Breast epithelium (tissue), 4 donors: ENCODE measurements at regions not wholly inside any gene's neighbourhood (a gene's known extent, or its start where the extent isn't known, plus 50 kb on each side); places are given as distances from the start of the nearest gene placed in this dataset.

ENCODE experiments used
- DNase-seq, 2 donors: peaks; one replicate each; pipeline ENCODE4 v3.0.0-alpha.2; 2019; ENCODE audit warnings: low spot score in 2 of 2
- H3K27ac ChIP-seq, 2 donors: fragments of 200-600 bp; sonication (generic) in 1 of 2; one replicate each; pipeline ENCODE4 v1.5.1; 2016 to 2019; ENCODE audit warnings: mild to moderate bottlenecking in 1 of 2
- H3K27me3 ChIP-seq, 2 donors: fragments of 200-600 bp; sonication (generic) in 1 of 2; one replicate each; pipeline versions ENCODE4 v1.5.1 to v1.6.0; 2017 to 2019; ENCODE audit warnings: control low read depth in 1 of 2, mild to moderate bottlenecking in 1 of 2
- H3K36me3 ChIP-seq: fragments of 200-600 bp; one replicate; pipeline ENCODE4 v1.5.1; 2019
- H3K4me1 ChIP-seq, 2 donors: fragments of 200-600 bp; sonication (generic); one replicate each; pipeline ENCODE4 v1.5.1; 2016 to 2019; ENCODE audit warnings: control low read depth in 1 of 2
- H3K4me3 ChIP-seq, 3 donors: fragments of 200-600 bp; sonication (generic); 1 replicate in 2 of 3; 2 replicates in 1 of 3; pipeline ENCODE4 v1.5.1; 2016 to 2019; ENCODE audit warnings: mild to moderate bottlenecking in 3 of 3, moderate library complexity in 2 of 3
- H3K9me3 ChIP-seq, 2 donors: fragments of 200-600 bp; sonication (generic) in 1 of 2; one replicate each; pipeline ENCODE4 v1.5.1; 2016 to 2019; ENCODE audit warnings: control low read depth in 1 of 2
- POLR2A ChIP-seq: fragments of 450-650 bp; IDR thresholded peaks from one replicate; pipeline ENCODE4 v1.6.1; 2016; ENCODE audit warnings: antibody characterized with exemption, mild to moderate bottlenecking, moderate library complexity
- POLR2AphosphoS5 ChIP-seq, 3 donors: sonication (generic); formaldehyde crosslinking; IDR thresholded peaks; one replicate each; pipeline ENCODE4 v1.6.1; 2017; ENCODE audit warnings: antibody characterized with exemption in 3 of 3
- intact Hi-C: fragments of 100-400 bp; cut with DNase I; formaldehyde crosslinking; loops from one replicate; pipeline ENCODE4 v1.15.1; 2023; ENCODE audit warnings: low total_unique reads
- TF ChIP-seq, protein P1 (sequence below), 3 donors: fragments of 450-650 bp; IDR thresholded peaks; one replicate each; pipeline ENCODE4 v1.5.1; 2016 to 2017; ENCODE audit warnings: antibody characterized with exemption in 3 of 3, mild to moderate bottlenecking in 3 of 3, moderate library complexity in 3 of 3

DNA sequence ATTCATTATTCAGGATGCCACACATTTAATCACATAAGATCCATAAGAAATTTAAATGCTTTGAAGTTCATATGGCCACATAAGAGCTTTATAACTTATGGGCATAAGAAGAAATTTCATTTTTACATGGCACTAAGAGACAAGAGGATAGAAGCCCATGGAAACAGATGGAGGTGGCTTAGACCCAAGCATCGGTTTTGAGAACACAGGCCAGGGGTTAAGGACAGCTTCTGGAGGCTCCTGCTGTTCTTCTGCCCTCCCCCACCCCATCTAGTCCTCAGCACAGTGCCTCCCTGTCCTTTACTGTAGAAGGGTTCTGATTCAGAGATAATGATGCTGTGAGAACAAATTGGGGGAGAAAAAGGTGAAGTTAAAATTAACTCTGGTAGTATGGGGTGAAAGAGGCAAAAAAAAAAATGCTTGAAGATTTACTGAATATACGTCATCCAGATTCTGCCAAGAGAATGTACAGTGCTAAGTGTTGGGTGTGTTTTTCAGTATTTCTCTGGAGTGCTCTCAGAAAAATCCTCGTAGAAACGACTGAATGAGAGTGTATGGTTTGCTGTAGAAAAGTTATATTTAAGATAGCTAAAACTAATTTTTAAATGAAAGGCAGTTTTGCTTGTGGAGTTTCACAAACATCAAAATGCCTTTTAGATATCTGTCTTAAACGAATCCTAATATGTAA is 539.7 kb downstream of the QKI start:
- Histone ChIP-seq H3K27me3 (no peaks in the 10 kb centered on the region), H3K36me3 (no peaks in the 10 kb centered on the region), H3K4me1 (no peaks in the 10 kb centered on the region), H3K27ac (no peak overlapping the region), H3K9me3 (no peaks in the 10 kb centered on the region), H3K4me3 (no peak overlapping the region)
- intact Hi-C loops: no loop called here
- no peak for DNase-seq
- TF ChIP-seq POLR2AphosphoS5 (IDR thresholded peaks at IDR 0.05) (no peak), POLR2A (no peak)
- TF ChIP-seq, protein P1, sequence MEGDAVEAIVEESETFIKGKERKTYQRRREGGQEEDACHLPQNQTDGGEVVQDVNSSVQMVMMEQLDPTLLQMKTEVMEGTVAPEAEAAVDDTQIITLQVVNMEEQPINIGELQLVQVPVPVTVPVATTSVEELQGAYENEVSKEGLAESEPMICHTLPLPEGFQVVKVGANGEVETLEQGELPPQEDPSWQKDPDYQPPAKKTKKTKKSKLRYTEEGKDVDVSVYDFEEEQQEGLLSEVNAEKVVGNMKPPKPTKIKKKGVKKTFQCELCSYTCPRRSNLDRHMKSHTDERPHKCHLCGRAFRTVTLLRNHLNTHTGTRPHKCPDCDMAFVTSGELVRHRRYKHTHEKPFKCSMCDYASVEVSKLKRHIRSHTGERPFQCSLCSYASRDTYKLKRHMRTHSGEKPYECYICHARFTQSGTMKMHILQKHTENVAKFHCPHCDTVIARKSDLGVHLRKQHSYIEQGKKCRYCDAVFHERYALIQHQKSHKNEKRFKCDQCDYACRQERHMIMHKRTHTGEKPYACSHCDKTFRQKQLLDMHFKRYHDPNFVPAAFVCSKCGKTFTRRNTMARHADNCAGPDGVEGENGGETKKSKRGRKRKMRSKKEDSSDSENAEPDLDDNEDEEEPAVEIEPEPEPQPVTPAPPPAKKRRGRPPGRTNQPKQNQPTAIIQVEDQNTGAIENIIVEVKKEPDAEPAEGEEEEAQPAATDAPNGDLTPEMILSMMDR (IDR thresholded peaks at IDR 0.05): no peak

DNA sequence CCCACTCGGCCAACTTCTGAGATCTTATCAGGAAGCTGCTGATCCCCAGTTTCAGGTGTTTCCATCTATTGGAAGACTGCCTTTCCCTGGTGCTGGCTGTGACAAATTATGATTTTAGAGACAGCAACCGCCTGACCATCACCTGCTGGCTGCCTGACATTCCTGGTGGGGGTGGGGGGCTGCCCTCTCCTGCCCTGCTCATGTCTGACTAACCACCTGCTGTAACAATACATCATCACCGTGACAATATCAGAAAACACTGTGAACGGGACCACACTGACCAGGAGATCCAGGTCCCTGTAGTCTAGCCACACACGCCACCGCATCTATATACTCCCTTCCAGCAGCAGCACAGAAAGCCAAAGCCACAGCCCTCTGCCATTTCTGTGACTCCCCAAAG is 537.5 kb downstream of the QKI start:
- H3K4me3 ChIP-seq: no peak overlapping the region
- no peaks in the 10 kb centered on the region for H3K36me3 ChIP-seq
- no peaks in the 10 kb centered on the region for H3K9me3 ChIP-seq
- no peak for DNase-seq
- H3K4me1 ChIP-seq: no peaks in the 10 kb centered on the region
- H3K27ac ChIP-seq: no peak overlapping the region
- TF ChIP-seq POLR2AphosphoS5 (IDR thresholded peaks at IDR 0.05): no peak
- TF ChIP-seq POLR2A: no peak
- TF ChIP-seq, protein P1 (IDR thresholded peaks at IDR 0.05): no peak
- H3K27me3 ChIP-seq: no peaks in the 10 kb centered on the region
- intact Hi-C loops: no loop called here

DNA sequence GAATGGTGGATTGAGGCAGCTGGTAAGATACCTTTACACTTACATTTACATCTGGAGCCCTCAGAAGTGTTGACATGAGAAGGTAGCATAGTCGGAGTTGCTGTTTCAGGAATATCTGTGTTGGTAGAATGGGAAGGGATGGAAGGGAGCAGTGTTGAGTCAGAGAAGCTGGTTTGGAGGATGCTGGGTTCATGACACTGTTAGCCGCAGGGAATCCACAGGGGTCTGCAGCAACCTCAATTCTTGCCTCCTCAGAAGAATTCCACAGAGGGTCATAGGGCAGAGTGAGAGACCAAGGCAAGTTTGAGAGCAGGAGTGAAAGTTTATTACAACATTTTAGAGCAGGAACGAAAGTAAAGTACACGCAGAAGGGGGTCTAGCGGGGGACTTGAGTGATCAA is 536.8 kb downstream of the QKI start:
- H3K4me1 ChIP-seq: no peaks in the 10 kb centered on the region
- no peak overlapping the region for H3K4me3 ChIP-seq
- H3K27ac ChIP-seq: no peak overlapping the region
- no peaks in the 10 kb centered on the region for H3K27me3 ChIP-seq
- TF ChIP-seq POLR2A: no peak
- TF ChIP-seq, protein P1 (IDR thresholded peaks at IDR 0.05): no peak
- no peak for TF ChIP-seq POLR2AphosphoS5 (IDR thresholded peaks at IDR 0.05)
- DNase-seq: no peak
- H3K9me3 ChIP-seq: no peaks in the 10 kb centered on the region
- H3K36me3 ChIP-seq: no peaks in the 10 kb centered on the region
- intact Hi-C loops: no loop called here

GRCh38 chr6:163950159-163950558 is 535.6 kb downstream of the QKI start:
- H3K4me3 ChIP-seq: no peak overlapping the region
- no peak overlapping the region for H3K27ac ChIP-seq
- H3K36me3 ChIP-seq: no peaks in the 10 kb centered on the region
- intact Hi-C loops: no loop called here
- H3K27me3 ChIP-seq: no peaks in the 10 kb centered on the region
- TF ChIP-seq POLR2A (no peak), POLR2AphosphoS5 (IDR thresholded peaks at IDR 0.05) (no peak)
- TF ChIP-seq, protein P1 (IDR thresholded peaks at IDR 0.05): no peak
- H3K9me3 ChIP-seq: no peaks in the 10 kb centered on the region
- DNase-seq: no peak
- H3K4me1 ChIP-seq: no peaks in the 10 kb centered on the region

DNA sequence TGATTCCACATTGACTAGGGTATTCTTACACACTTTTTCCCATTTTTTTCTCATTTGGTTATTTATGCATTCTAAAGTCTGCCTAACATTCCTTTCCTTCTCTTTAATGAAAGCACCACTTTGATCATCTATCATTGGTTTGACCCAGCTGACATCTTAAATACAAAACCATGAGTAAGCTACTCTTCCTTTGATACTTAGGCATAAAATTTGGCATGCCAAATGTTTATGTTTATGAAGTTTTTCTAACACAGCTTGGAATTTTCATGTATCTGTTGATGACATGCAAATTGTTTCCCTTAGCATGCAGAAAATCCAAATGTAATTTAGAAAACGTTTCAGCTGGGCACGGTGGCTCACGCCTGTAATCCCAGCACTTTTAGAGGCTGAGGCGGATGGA is 534.9 kb downstream of the QKI start:
- Histone ChIP-seq H3K4me3 (no peak overlapping the region), H3K36me3 (no peaks in the 10 kb centered on the region), H3K9me3 (no peaks in the 10 kb centered on the region), H3K27me3 (no peaks in the 10 kb centered on the region), H3K4me1 (no peaks in the 10 kb centered on the region), H3K27ac (no peak overlapping the region)
- intact Hi-C loops: no loop called here
- TF ChIP-seq POLR2A: no peak
- TF ChIP-seq, protein P1 (IDR thresholded peaks at IDR 0.05): no peak
- DNase-seq: no peak
